ENCODE measurements at regions not wholly inside any gene's neighbourhood (a gene's known extent, or its start where the extent isn't known, plus 50 kb on each side); places are given as distances from the start of the nearest gene placed in this dataset.

DNA sequence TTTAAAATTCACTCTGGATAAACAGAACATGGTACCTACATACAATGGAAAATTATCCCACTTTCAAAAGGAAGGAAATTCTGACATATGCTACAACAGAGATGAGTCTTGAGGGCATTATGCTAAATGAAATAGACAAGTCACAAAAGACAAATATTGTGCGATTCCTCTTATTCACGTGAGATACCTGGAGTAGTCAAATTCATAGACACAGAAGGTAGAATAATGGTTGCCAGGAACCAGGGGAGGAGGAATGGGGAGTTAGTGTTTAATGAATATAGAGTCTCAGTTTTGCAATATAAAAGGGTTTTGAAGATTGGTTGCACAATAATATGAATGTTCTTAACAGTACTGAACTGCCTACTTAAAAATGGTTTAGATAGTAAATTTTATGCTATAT is 69.8 kb upstream of the WAC start:
- H3K4me3 Mint-ChIP-seq (ENCODE audit: low read depth, unreplicated experiment): no peak overlapping the region
- H3K9me3 Mint-ChIP-seq (ENCODE audit: low read depth, unreplicated experiment): no peaks in the 10 kb centered on the region
- no peaks in the 10 kb centered on the region for H3K36me3 Mint-ChIP-seq (ENCODE audit: insufficient read depth, unreplicated experiment)
- H3K27me3 Mint-ChIP-seq (ENCODE audit: unreplicated experiment): peaks cover 6% of the 10 kb centered on the region
- H3K4me1 Mint-ChIP-seq (ENCODE audit: low read depth, unreplicated experiment): peaks cover 9% of the 10 kb centered on the region
- DNase-seq: no peak
- intact Hi-C loops (cut with micrococcal nuclease; ENCODE audit: unreplicated experiment): no loop called here
- H3K27ac Mint-ChIP-seq (ENCODE audit: unreplicated experiment): no peak overlapping the region
- TF ChIP-seq, protein P1, sequence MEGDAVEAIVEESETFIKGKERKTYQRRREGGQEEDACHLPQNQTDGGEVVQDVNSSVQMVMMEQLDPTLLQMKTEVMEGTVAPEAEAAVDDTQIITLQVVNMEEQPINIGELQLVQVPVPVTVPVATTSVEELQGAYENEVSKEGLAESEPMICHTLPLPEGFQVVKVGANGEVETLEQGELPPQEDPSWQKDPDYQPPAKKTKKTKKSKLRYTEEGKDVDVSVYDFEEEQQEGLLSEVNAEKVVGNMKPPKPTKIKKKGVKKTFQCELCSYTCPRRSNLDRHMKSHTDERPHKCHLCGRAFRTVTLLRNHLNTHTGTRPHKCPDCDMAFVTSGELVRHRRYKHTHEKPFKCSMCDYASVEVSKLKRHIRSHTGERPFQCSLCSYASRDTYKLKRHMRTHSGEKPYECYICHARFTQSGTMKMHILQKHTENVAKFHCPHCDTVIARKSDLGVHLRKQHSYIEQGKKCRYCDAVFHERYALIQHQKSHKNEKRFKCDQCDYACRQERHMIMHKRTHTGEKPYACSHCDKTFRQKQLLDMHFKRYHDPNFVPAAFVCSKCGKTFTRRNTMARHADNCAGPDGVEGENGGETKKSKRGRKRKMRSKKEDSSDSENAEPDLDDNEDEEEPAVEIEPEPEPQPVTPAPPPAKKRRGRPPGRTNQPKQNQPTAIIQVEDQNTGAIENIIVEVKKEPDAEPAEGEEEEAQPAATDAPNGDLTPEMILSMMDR (IDR thresholded peaks at IDR 0.05; ENCODE audit: unreplicated experiment): no peak
- CTCF ChIA-PET: no interaction called here
- no TSS peak for BruUV-seq (replicated peaks)

DNA sequence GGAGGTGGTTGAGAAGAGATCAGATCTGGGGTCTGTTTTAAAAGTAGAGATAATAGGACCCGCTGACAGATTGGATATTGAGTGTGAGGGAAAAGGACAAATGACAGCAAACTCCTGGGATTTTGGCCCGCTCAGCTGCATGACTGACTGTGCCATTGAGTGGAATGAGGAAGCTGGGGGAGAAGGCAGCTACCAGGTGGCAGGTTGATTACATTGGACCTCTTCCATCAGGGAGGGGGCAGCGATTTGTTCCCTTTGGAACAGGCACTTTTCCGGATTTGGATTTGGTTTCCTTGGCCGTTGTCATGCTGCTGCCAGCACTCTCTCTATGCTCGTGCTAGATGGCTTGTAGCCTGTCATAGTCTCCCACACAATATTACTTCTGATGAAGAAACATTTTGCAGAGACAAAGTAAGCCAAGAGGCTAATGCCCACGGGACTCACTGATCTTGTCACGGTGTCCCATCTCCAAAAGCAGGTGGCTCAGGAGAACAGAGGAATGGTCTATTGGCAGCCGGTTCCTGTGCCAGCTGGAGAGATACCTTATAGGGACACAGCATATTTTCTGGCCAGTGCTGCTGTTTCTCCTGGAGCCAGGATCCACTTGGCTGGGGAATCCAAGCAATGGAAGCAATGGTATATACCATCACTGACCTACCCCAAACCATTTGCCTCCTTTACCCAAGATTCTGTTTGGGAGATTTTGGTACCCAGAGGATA is 69.1 kb upstream of the WAC start:
- intact Hi-C loops (cut with micrococcal nuclease; ENCODE audit: unreplicated experiment): no loop called here
- Mint-ChIP-seq H3K36me3 (ENCODE audit: insufficient read depth, unreplicated experiment) (no peaks in the 10 kb centered on the region), H3K4me3 (ENCODE audit: low read depth, unreplicated experiment) (no peak overlapping the region), H3K4me1 (ENCODE audit: low read depth, unreplicated experiment) (peaks cover 9% of the 10 kb centered on the region), H3K9me3 (ENCODE audit: low read depth, unreplicated experiment) (no peaks in the 10 kb centered on the region), H3K27ac (ENCODE audit: unreplicated experiment) (no peak overlapping the region), H3K27me3 (ENCODE audit: unreplicated experiment) (no peaks in the 10 kb centered on the region)
- DNase-seq: peak; percentile 27
- TF ChIP-seq, protein P1 (IDR thresholded peaks at IDR 0.05; ENCODE audit: unreplicated experiment): no peak
- CTCF ChIA-PET: no interaction called here
- no TSS peak for BruUV-seq (replicated peaks)

DNA sequence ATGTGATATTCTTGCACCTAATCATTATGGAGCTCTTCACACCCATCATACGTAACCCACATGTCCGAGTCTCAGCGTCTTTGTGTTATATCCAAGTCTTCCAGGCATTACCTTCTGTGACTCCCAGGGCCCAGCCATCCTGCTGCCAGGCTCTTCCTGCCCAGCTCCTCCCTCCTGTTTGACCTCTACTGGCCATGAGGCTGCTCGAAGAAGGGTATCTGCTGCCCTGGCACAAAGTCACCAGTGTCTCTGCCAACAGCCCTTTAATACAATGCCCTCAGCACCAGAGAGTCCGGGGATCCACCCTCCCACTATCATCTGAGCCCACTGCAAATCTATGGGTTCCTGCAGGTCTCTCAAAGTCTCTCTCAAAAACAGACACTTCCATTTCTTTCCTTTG is 65.3 kb upstream of the WAC start:
- Mint-ChIP-seq H3K9me3 (ENCODE audit: low read depth, unreplicated experiment) (no peaks in the 10 kb centered on the region), H3K27me3 (ENCODE audit: unreplicated experiment) (no peaks in the 10 kb centered on the region), H3K4me3 (ENCODE audit: low read depth, unreplicated experiment) (no peak overlapping the region), H3K27ac (ENCODE audit: unreplicated experiment) (no peak overlapping the region), H3K36me3 (ENCODE audit: insufficient read depth, unreplicated experiment) (no peaks in the 10 kb centered on the region), H3K4me1 (ENCODE audit: low read depth, unreplicated experiment) (peaks cover 9% of the 10 kb centered on the region)
- TF ChIP-seq, protein P1 (IDR thresholded peaks at IDR 0.05; ENCODE audit: unreplicated experiment): no peak
- CTCF ChIA-PET: no interaction called here
- DNase-seq: no peak
- intact Hi-C loops (cut with micrococcal nuclease; ENCODE audit: unreplicated experiment): no loop called here
- no TSS peak for BruUV-seq (replicated peaks)

DNA sequence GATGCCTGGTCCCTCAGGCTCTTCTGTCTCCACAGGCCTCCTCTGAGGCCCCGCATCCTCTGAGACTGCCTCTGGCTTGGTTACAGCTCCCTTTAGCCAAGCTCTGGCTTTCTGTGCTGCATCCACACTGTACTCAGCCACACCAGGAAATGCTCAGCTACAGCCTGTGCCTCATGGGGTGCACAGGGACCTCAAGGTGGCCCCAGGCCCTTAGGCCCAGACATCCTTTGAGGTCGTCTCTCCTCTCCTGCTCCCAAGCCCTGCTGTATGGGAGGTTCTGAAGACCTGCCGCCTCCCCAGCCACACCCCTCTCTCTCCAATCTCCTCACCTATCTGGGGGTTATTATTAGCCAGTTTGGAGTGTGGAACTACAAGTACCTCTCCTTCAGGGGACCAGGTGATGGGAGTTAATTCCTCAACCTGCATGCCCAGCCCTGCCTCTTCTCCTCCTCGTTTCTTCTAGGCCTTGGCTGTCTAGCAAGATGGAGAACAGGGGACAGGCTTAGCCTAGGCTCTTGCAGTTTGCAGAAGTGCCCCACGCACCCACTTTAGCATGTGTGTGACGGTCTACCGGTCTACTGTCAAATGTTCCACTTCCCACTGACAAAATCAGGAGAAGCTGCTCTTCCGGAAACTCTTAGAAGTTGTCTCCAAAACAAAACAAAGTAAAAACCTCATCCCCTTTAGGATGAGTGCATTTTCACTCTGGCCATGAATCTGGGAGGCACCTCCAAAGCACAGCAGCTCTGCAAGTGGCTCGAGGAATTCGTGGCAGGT is 64.0 kb upstream of the WAC start:
- H3K9me3 Mint-ChIP-seq (ENCODE audit: low read depth, unreplicated experiment): no peaks in the 10 kb centered on the region

More for the DNA sequence above, 64.0 kb upstream of the WAC start:
- TF ChIP-seq, protein P1 (IDR thresholded peaks at IDR 0.05; ENCODE audit: unreplicated experiment): no peak
- Mint-ChIP-seq H3K4me3 (ENCODE audit: low read depth, unreplicated experiment) (no peak overlapping the region), H3K27ac (ENCODE audit: unreplicated experiment) (no peak overlapping the region), H3K4me1 (ENCODE audit: low read depth, unreplicated experiment) (peaks cover under 1% of the 10 kb centered on the region), H3K36me3 (ENCODE audit: insufficient read depth, unreplicated experiment) (no peaks in the 10 kb centered on the region), H3K27me3 (ENCODE audit: unreplicated experiment) (no peaks in the 10 kb centered on the region)
- no TSS peak for BruUV-seq (replicated peaks)
- CTCF ChIA-PET: no interaction called here
- intact Hi-C loops (cut with micrococcal nuclease; ENCODE audit: unreplicated experiment): no loop called here
- no peak for DNase-seq

Measured in Calu3 (cell line).